GM21447 (cell line): ENCODE measurements at regions not wholly inside any gene's neighbourhood (a gene's known extent, or its start where the extent isn't known, plus 50 kb on each side); places are given as distances from the start of the nearest gene placed in this dataset.
"Not testable (repeated sequence)": the region's sequence is repeated elsewhere in the genome, so short reads cannot be mapped to it uniquely, and the experiment has no call there.

Source experiments
- ATAC-seq: cut with Tn5 transposase; IDR thresholded peaks from one replicate; pipeline ENCODE4 v1.9.1; 2021; ENCODE audit not compliant: unreplicated experiment

DNA sequence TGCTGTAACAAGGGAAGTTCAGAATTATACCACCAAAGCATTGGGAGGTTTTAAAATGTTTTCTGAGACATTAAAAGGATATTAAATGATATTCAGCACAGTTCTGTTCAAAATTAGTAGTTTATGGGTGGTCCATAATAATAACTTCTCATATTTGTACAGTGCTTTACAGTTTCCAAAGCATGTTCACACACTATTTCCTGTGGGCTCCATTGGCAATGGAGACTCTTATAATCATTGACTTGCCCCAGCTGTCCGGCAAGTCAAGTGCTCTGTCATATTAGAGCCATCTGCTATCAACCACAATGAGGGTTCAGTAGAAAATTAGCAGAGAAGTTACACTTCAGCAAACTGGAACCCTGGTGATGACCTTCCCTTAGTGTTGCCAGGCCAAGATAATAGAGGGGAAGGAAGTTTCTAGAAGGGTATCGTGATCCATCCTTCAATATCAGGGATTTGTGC is 526.6 kb upstream of the CCDC196 start:
- peak; percentile 68 for ATAC-seq

DNA sequence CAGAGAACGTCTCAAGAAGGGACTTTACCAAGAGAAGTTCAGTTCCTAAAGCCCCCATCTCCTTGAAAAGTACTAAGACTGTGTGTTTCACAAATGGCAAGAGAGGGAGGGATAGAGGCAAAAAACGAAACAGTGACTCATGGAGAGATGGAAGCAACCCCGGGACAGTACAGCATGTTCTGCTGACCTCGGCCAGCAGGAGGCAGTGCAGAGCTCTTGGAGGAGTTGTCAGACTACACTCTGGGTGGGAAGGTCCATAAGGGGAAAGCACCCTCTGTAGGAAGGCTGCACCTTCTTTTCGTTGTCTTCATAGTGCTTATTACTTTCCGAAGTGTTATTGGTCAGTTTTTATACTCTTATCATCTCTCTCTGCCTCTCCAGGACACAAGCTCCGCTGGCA is 525.2 kb upstream of the CCDC196 start:
- no peak for ATAC-seq

DNA sequence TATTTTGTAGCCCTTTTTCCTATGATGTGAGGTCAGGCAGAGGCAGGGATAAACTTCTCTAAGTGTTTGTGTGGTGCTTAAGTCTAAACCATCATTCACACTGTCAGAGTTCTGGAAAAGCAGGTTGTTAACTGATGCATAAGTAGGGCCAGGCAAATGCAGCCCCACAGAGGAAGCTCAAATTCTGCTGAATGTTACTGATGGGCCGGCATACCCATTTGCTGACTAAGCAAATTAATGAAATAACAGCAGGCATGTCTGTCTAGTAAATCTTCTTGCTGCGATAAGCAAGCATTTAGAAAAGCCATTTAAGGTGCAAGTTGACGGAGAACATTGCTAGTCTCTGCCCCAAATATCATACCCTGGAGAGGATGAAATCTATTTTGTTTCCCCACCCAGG is 523.2 kb upstream of the CCDC196 start:
- ATAC-seq = no peak

GRCh38 chr14:65964366-65964765 is 521.8 kb upstream of the CCDC196 start:
- no peak for ATAC-seq

DNA sequence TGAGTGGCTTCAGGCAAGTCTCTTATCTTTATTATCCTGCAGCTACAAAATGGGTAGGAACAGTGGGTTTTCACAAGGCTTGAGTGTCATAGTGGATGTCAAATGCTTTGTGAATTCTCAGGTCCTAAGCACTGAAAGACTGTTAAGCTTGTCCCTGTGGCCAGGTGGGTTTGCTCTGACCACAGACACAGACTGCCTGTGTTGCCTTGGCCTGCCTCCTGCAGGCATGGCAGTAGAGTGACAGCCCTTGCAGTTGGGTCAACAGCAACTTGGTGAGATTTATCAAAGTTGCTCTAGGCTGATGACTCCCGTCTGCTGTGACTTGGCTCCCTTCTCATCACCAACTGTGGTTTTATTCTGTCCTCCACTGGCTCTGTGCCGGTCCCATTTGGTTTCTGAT is 520.0 kb upstream of the CCDC196 start:
- no peak for ATAC-seq

DNA sequence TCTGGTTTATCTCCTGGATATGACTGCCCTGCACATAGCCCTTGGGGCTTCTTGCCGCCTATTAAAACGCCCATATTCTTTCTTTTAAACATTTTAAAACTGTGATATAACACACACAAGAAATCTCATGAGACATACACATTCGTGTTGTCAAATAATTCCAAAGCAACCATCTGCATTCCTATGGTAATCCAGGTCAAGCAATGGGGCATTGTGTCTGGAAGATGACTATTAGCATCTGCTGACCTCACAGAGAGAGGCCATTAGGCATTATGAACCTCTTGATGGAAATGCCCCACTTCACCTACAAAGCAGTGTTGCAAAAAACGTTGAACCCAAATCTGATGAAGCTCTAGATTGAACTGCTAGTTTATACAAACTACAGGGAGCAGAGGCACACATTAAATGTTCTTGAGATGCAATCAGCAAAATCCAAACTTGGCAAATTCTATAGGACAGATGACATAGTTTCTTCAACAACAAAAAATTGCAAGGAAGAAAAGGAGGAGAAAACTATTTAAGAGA is 513.8 kb upstream of the CCDC196 start:
- ATAC-seq = no peak

- ATAC-seq = no peak
Measured at GRCh38 chr14:65972891-65973290, 513.3 kb upstream of the CCDC196 start.

GRCh38 chr14:65975865-65976264 is 510.3 kb upstream of the CCDC196 start:
- ATAC-seq = no peak

DNA sequence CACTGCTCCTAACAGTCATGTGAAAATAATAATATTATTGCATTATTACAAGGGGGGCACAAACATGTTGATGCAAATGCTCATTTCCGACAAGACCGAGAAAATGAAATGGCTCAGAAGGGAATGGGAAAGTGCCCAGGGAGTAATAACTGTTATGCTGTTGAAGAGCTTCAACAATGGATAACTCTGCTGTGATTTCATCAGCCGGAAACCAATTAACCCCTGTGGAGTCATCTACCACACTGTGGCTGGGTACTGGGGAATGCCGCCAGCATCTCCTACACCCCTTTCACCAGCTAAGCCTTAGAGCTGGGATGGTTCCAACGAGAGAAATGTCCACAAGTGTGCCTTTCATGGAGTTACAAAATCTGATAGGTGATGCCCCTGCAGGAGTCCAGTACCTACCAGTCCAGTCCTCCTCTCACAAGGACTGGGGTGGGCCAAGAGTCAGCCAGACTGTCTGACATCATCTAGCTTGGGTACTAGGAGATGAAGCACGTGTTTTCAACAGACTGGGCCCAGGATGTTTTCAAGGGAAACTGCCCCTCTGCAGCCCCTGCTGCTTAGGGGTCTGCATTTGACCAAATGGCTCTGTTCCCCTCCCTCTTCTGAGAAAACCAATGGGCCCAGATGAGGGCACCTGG is 509.3 kb upstream of the CCDC196 start:
- no peak for ATAC-seq

DNA sequence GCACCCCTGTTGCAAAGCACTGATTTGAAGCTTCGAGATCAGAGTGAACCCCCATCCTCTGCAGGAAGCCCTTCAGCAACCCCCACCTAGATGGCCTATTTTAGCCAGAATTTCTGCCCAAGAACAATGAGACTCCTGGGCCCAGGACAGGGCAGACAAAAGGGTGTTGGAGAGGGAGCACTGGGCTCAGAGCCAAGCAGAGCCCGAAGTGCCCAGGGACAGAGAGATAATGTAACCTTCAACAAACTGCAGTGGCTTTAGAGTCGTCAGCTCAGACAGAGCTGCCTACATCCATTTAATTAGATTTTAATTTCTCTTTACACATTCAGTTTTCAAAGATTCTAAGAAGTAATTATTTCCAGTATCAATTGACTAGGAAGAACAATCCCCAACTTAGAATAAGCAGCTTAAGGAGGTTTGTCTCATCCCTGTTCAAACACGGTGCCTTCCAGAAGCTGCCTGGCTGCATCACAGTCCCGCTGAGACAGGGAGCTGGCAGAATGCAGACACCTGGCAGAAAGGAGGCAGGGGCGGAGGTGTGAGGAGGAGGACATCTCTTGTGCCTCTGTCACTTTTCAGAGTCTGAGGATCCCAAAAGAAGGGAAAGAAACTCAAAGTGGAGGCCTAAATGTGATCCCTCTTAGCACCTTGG is 504.9 kb upstream of the CCDC196 start:
- no peak for ATAC-seq

DNA sequence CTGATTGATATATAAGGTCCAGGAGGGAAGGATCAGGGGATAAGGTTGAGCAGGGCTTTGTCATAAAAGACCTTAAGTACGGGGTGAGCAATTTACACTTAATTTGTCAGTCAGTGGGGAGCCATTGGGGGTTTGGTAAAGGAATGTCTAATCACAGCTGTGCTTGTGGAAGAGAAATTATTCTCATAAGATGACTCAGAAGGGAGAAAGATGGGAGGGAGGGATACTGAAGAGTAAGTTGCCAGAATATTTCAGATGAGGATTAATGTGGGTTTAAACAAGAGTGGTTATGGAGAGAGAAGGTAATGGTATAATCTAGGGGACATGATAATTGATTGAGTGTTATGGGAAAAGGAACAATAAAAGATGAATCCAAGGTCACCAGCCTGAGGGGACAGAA is 500.1 kb upstream of the CCDC196 start:
- ATAC-seq = no peak

GRCh38 chr14:65989981-65990380 is 496.2 kb upstream of the CCDC196 start:
- no peak for ATAC-seq

DNA sequence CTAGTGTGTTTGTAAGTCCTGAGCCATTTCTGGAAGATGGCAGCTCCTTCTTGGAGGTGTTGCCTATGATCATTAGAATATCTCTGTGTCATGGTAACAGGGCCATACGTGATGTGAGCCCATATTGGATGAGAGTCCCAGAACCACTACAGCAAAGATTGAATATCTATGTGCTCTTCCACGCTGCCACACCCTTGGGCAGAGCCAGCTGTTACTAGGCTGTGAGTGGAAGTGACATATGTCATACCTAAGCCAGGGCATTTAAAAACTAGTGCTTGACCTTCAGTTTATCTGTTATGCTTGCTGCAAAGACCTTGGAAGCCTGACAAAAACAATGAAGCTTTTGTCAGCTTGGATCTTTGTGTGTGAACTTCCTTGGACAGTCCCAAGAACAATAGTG is 495.1 kb upstream of the CCDC196 start:
- no peak for ATAC-seq

DNA sequence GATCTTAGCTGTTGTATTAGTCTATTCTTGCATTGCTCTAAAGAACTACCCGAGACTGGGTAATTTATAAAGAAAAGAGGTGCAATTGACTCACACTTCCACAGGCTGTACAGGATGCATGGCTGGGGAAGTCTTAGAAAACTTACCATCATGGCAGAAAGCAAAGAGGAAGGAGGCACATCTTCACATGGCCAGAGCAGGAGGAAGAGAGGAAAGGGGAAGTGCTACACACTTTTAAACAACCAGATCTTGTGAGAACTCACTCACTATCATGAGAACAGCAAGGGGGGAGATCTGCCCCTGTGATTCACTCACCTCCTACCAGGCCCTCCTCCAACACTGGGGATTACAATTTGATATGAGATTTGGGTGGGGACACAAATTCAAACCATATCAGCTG is 494.2 kb upstream of the CCDC196 start:
- not testable (repeated sequence) for ATAC-seq

- ATAC-seq = no peak
Measured at GRCh38 chr14:65993103-65993502, 493.1 kb upstream of the CCDC196 start.

GRCh38 chr14:65993996-65994395 is 492.2 kb upstream of the CCDC196 start:
- no peak for ATAC-seq

- ATAC-seq = no peak
Measured at GRCh38 chr14:65997347-65997746, 488.8 kb upstream of the CCDC196 start.

- no peak for ATAC-seq
Measured at GRCh38 chr14:65999865-66000264, 486.3 kb upstream of the CCDC196 start.

DNA sequence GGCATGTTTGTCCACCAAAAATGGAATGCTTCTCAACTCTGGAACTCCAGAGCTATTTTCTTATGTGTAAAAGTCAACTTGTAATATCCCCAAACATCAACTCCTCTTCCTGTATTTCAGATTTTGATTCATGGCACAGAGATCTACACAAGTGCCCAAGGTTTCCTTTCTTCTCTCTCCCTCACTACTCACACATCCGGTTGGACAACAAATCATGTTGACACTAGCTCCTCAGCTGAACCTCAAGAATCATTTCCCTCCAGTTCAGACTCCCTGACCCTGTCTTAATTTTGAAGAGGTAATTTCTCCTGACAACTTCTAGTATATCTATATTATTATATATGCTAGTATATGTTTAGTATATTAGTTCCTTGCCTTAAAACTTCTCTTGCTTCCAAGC is 485.4 kb upstream of the CCDC196 start:
- ATAC-seq = no peak

- ATAC-seq = no peak
Measured at GRCh38 chr14:66001356-66001755, 484.8 kb upstream of the CCDC196 start.

GRCh38 chr14:66003082-66003730 is 483.0 kb upstream of the CCDC196 start:
- ATAC-seq = no peak

GRCh38 chr14:66005900-66006434 is 480.2 kb upstream of the CCDC196 start:
- no peak for ATAC-seq
